HG02981 (cell line): ENCODE measurements at regions not wholly inside any gene's neighbourhood (a gene's known extent, or its start where the extent isn't known, plus 50 kb on each side); places are given as distances from the start of the nearest gene placed in this dataset.
"Not testable (repeated sequence)": the region's sequence is repeated elsewhere in the genome, so short reads cannot be mapped to it uniquely, and the experiment has no call there.

ENCODE experiments used
- ATAC-seq: cut with Tn5 transposase; IDR thresholded peaks from one replicate; pipeline ENCODE4 v1.9.1; 2021; ENCODE audit warnings: mild to moderate bottlenecking, moderate library complexity; ENCODE audit not compliant: unreplicated experiment

DNA sequence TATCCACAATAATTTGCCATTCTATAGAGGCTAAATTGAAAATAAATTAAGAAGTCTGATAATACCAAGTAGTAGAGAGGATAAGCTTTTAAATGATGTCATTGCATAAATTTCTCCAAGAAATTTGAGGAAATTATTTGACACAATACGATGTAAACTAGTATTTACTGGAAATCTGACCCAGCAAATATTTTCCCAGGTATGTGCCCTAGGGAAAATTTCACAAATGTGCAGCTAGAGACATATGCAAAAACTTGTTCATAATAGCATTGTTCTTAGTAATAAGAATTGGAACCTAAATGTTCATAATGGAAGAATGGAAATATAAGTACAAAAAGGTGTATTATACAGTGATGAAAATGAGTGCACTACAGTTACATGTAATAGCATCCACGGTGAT lies 888.8 kb upstream of the SOX11 start:
- ATAC-seq: no peak

DNA sequence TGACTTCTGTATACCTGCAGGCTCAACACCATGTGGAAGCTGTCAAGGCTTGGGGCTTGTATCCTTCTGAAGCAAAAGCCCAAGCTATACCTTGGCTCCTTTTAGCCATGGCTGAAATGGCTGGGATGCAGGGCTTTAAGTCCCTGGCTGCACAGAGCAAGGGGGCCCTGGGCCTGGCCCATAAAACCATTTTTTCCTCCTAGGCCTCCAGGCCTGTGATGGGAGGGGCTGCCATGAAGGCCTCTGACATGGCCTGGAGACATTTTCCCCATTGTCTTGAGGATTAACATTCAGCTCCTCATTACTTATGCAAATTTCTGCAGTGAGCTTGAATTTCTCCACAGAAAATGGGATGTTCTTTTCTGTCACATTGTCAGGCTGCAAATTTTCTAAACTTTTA lies 878.0 kb upstream of the SOX11 start:
- not testable (repeated sequence) for ATAC-seq

DNA sequence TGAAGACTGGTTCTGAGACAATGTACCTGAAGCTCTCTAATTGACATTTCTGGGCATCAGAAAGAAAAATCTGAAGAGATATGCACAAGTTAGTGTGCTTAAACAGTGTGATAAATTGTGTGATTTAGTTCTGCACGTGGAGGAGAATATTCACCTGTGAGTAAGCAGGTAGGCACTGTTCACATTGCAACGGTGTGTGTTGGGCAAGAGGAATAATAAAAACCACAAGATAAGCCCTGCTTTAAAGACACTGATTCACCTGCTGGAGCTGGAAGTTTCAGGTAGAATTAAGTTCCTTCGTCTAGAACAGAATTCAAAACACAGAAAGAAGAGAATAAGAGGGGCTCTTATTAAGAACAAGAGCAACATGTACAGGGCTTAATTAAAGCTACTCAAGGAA lies 864.3 kb upstream of the SOX11 start:
- ATAC-seq: no peak

- no peak for ATAC-seq
These were observed 863.4 kb upstream of the SOX11 start for GRCh38 chr2:4828682-4829374.

DNA sequence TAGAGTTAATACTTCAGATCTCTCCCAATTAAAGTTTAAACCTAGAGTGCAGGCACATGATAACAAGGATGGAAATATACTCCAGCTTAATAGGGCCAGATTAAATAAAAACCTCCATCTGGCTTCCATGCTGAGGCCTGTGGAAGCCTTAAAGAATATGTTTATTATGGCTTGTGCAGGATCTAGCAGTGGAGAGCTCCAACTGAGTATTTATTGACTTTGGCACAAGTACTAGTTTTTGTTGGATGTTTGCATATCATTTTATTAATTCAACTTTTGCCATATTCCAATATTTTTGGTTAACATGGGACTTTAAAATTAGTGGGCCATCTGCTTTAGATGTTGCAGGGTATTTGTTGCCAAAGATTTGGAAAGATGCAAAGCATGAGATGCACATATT lies 860.4 kb upstream of the SOX11 start:
- no peak for ATAC-seq

GRCh38 chr2:4832642-4833041 lies 859.5 kb upstream of the SOX11 start:
- ATAC-seq: no peak

GRCh38 chr2:4838626-4839025 lies 853.6 kb upstream of the SOX11 start:
- no peak for ATAC-seq

DNA sequence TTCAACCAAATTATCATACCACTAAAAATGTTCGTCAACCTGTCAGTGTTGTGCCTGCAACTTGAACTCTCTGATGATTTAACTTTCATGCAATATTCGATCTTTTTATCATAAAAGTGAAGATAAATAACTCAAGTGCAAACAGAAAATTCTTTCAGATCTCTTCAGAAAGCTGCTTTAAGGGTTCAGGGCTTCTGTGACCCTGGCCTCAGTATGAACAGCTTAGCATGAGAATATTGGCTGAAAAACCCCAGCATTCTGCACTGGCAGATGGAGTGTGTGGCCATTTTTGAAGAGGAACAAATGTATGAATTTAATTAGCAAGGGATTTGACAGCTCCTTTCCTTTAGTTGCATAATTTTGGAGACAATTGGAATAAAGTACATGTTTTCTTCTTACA lies 851.4 kb upstream of the SOX11 start:
- ATAC-seq: no peak

DNA sequence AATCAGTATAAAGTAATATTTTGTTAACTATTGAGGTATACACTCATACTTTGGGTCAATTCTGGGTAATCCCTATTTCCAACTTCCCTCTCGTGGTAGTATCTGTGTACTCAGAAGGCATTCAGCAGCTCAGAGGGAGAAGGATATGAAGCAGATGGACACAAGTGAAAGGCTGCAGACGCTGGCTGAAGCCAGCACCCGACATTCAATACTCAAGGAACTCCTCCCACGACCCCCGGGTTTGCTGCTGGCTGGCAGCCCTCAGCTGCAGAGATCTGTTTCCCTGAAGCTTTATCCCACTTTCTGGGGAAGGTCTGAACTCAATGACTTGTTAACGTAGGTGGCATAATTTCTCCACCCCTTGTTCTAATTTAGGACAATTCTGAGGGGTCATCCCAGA lies 847.3 kb upstream of the SOX11 start:
- no peak for ATAC-seq

GRCh38 chr2:4862031-4862430 lies 830.2 kb upstream of the SOX11 start:
- no peak for ATAC-seq

DNA sequence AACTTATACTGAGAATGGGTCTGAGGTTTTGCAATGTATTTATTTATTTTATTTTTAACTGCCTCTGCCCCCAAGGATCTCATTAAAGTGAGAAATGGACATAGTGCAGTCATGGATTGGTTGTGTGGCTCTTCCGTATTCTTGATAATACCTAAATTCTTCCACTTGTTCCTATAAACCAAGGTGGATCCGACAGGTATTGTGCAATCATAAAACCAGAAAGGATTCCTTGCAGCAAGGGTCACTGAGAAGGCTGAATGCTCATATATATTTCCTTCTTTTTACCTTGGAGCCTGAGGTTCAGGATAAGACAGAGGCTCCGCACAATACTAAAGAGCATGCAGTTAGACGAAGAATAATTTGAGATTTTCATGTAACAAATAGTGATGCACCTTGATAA lies 826.0 kb upstream of the SOX11 start:
- no peak for ATAC-seq

- ATAC-seq: no peak
These were observed 823.7 kb upstream of the SOX11 start for GRCh38 chr2:4868466-4868865.

DNA sequence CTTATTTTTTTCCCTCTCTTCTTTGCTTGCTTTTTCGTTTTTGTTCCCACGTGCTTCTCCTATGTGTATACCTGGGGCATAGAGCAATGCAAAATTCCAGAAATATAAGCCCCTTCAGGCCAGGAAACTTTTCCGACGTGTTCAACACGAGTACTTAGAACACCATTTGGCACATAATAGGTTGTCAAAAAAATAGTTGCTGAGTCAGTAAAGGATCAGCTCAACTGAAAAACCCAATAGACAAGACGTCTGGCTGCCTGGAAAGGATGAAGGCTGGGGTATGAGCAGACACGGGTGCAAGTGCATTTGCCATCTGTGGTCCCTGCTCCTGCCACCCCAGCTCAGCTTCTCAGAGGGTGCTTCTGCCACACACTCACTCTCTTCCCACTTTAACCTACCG lies 823.0 kb upstream of the SOX11 start:
- ATAC-seq: no peak

GRCh38 chr2:4873364-4873763 lies 818.8 kb upstream of the SOX11 start:
- ATAC-seq: no peak

DNA sequence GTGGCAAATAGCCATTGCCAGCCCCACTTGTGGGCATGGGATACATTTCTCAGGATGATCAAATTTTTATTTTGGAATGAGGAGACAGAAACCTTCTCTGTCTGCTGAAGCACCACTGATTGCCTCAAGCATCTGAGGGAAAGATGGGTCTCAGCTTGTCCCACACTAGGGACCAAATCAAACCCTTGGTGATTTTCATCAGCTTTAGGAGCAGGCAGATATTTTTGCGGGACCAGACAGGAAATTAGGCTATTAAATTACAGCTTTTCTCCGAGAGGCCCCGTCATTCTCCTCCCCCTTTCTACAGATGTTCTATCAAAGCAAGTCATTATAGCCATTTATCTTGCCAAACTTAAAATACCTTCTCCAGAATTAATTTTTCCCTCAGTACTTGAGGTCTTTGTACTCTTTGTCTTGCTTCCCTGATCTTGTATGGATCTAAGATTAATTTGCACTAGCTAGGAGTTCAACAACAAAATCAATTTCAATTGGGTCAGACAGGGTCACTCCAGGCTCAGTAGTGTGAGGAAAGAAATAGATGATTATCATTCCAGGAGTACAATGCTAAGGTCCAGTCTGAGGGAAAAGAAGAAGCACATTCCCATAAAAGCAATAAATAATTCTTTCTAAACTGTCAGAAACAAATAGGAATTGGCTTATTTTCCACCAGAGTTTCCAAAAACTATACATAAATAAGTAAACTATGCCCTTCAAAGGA lies 818.1 kb upstream of the SOX11 start:
- ATAC-seq: no peak

DNA sequence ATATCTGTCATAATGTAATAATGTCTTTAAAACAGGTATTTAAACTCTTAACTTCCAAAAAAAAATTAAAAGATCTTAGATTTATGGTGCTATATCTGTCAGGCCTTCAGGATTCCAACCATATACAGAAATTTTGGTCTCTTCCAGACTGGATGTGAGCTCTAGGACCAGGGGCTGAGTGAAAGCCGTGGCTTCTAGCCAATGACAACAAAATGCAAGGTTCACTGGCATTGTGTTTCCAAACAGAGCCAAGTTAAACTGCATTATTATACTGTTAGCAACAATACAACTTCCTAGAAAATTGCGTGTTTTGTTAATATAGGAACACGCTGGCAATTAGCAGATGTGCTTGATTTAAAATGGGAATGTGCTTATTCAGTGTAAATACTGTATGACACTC lies 809.8 kb upstream of the SOX11 start:
- no peak for ATAC-seq

- ATAC-seq: no peak
These were observed 809.2 kb upstream of the SOX11 start for GRCh38 chr2:4882941-4883340.

GRCh38 chr2:4883375-4883774 lies 808.8 kb upstream of the SOX11 start:
- no peak for ATAC-seq

GRCh38 chr2:4884117-4884571 lies 808.0 kb upstream of the SOX11 start:
- ATAC-seq: no peak

- ATAC-seq: no peak
These were observed 800.8 kb upstream of the SOX11 start for GRCh38 chr2:4891394-4891793.

DNA sequence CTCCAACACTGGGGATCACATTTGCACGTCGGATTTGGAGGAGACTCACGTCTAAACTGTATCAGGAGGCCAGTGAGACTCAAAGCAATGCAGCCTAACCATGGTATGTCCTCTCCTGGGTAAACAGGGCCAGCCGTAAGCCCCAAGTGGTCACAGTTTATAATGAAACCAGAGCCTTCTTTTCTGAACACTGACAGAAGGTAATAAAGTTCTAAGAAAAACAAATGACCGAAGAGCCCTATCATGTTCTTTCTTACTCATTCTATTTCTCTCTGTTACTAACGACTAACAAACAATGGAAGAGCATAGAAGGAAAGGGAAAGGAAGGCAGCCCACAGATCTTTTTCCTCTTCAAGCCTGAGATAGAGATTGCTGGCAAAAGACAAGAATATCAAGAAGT lies 796.8 kb upstream of the SOX11 start:
- ATAC-seq: no peak

DNA sequence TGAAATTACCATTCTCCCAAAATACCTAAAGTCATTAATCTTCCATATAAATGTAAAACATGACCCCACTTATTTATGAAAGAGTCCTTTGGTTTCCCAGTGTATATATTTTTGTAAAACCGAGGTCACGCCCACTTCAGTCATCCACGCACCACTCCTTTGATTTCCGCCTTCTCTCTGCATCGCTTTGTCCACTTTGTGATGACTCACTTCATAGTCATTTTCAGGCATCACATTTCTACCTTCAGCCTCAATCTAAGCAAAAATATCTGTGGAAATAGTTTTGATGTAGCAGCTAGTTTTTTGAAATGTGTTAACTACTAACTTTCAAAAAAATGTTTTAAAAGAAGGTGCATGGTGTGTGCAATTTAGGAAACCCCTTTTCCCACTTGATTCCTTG lies 793.5 kb upstream of the SOX11 start:
- no peak for ATAC-seq

DNA sequence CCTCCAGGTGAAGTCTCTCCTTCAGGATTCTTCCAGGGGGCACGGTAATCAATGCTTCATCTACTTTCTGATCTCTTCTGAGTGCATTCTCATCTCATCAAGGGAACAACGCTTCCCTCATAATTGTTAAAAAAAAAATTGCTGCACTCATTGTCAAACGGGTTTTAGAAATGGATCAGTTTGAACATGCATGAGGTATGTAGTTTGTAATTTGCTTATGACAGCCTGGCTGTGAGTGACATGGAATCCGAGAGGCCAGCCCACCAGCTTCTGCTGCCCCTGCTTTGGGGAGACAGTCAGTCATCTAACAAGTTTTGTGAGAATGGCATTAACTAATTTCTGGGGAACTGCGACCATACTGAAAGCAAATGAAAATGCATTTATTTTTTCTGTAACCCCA lies 791.9 kb upstream of the SOX11 start:
- ATAC-seq: no peak
